HG03139 (cell line): ENCODE measurements at regions not wholly inside any gene's neighbourhood (a gene's known extent, or its start where the extent isn't known, plus 50 kb on each side); places are given as distances from the start of the nearest gene placed in this dataset.
A peak's percentile ranks its signal among the peaks of the same experiment; 100 is the strongest.
"Not testable (repeated sequence)": the region's sequence is repeated elsewhere in the genome, so short reads cannot be mapped to it uniquely, and the experiment has no call there.

Source experiments
- ATAC-seq: cut with Tn5 transposase; IDR thresholded peaks from one replicate; pipeline ENCODE4 v1.9.1; 2021; ENCODE audit not compliant: unreplicated experiment

GRCh38 chr4:173475751-173476150 lies 54.3 kb downstream of the HAND2 start:
- ATAC-seq = no peak

- ATAC-seq = no peak
Measured at GRCh38 chr4:173469622-173470021, 60.4 kb downstream of the HAND2 start.

- no peak for ATAC-seq
Measured at GRCh38 chr4:173468314-173468713, 61.7 kb downstream of the HAND2 start.

- no peak for ATAC-seq
Measured at GRCh38 chr4:173466101-173466500, 63.9 kb downstream of the HAND2 start.

- ATAC-seq = no peak
Measured at GRCh38 chr4:173464481-173464880, 65.5 kb downstream of the HAND2 start.

- no peak for ATAC-seq
Measured at GRCh38 chr4:173463816-173464215, 64.9 kb upstream of the SCRG1 start.

GRCh38 chr4:173461170-173461569 lies 62.3 kb upstream of the SCRG1 start:
- no peak for ATAC-seq

GRCh38 chr4:173459857-173460256 lies 60.9 kb upstream of the SCRG1 start:
- no peak for ATAC-seq

- ATAC-seq = no peak
Measured at GRCh38 chr4:173457893-173458292, 59.0 kb upstream of the SCRG1 start.

- not testable (repeated sequence) for ATAC-seq
Measured at GRCh38 chr4:173451435-173451834, 52.5 kb upstream of the SCRG1 start.

GRCh38 chr4:173450281-173450680 lies 51.4 kb upstream of the SCRG1 start:
- ATAC-seq = no peak

GRCh38 chr4:173449380-173449717 lies 50.4 kb upstream of the SCRG1 start:
- ATAC-seq = no peak

- peak; percentile 39 for ATAC-seq
Measured at GRCh38 chr4:173448608-173449379, 49.9 kb upstream of the SCRG1 start.
